Sigmoid colon (tissue), 6 donors: ENCODE measurements at regions not wholly inside any gene's neighbourhood (a gene's known extent, or its start where the extent isn't known, plus 50 kb on each side); places are given as distances from the start of the nearest gene placed in this dataset.

Source experiments
- DNase-seq: peaks from one replicate; pipeline ENCODE4 v3.0.0-alpha.2; 2019
- H3K27ac ChIP-seq, 4 donors: fragments of 200-600 bp; sonication (generic); one replicate each; pipeline ENCODE4 v1.5.1; 2016 to 2019; ENCODE audit warnings: mild to moderate bottlenecking in 1 of 4
- H3K27me3 ChIP-seq, 3 donors: fragments of 200-600 bp; sonication (generic); one replicate each; pipeline ENCODE4 v1.5.1; 2019; ENCODE audit warnings: mild to moderate bottlenecking in 1 of 3
- H3K36me3 ChIP-seq, 4 donors: fragments of 200-600 bp; sonication (generic); one replicate each; pipeline ENCODE4 v1.5.1; 2016 to 2019
- H3K4me1 ChIP-seq, 4 donors: fragments of 200-600 bp; sonication (generic); one replicate each; pipeline ENCODE4 v1.5.1; 2017 to 2019
- H3K4me3 ChIP-seq, 4 donors: fragments of 200-600 bp; sonication (generic); one replicate each; pipeline ENCODE4 v1.5.1; 2017 to 2019; ENCODE audit warnings: mild to moderate bottlenecking in 2 of 4, moderate library complexity in 1 of 4
- H3K9me3 ChIP-seq, 4 donors: fragments of 200-600 bp in 3 of 4; sonication (generic) in 3 of 4; one replicate each; pipeline versions ENCODE4 v1.5.1 to v1.6.1; 2013 to 2019
- EP300 ChIP-seq, 4 donors: sonication (generic); formaldehyde crosslinking; IDR thresholded peaks; one replicate each; pipeline ENCODE4 v1.6.1; 2017; ENCODE audit warnings: antibody characterized with exemption in 4 of 4
- POLR2A ChIP-seq, 2 donors: fragments of 450-650 bp; IDR thresholded peaks; one replicate each; pipeline ENCODE4 v1.6.1; 2016; ENCODE audit warnings: antibody characterized with exemption in 2 of 2, mild to moderate bottlenecking in 2 of 2, moderate library complexity in 2 of 2
- POLR2AphosphoS5 ChIP-seq, 4 donors: sonication (generic); formaldehyde crosslinking; IDR thresholded peaks; one replicate each; pipeline ENCODE4 v1.6.1; 2017; ENCODE audit warnings: antibody characterized with exemption in 4 of 4
- WGBS, 2 donors: extraction: QIAGEN DNeasy Blood & Tissue Kit; methylation state at CpG; one replicate each; pipeline ENCODE4 v1.1.7; 2013; 5-methylcytosine and 5-hydroxymethylcytosine counted together
- intact Hi-C: fragments of 100-400 bp; cut with DNase I; formaldehyde crosslinking; loops from one replicate; pipeline ENCODE4 v1.15.1; 2023
- TF ChIP-seq, protein P1 (sequence below), 4 experiments: fragments of 450-650 bp in 3 of 4; fragments of 200-600 bp in 1 of 4; IDR thresholded peaks; one replicate each; pipeline ENCODE4 v1.5.1; 2016 to 2019; ENCODE audit warnings: antibody characterized with exemption in 4 of 4, mild to moderate bottlenecking in 3 of 4, moderate library complexity in 2 of 4
- donor health status: healthy with polysubstance abuse.
- donor health status: healthy.

DNA sequence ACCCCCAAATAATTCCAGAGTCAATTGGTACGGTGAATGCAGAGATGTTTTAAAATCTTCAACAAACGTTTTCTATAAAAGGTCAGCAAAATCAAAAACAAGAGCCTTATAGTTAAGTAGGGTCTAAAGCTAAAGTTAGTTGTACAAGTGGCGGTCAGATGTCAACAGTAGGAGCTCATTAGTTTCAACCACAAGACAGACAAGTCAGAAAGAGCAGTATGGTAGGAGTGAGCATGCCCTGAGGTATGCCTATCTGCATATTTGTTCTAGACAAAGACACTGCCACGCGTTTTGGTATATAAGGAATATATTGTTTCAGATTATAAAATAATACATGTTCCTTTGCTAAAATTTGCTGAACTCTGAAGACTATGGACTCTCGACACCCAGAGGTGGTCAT is 431.5 kb upstream of the KIF2B start:
- H3K36me3 ChIP-seq = no peaks in the 10 kb centered on the region
- H3K27me3 ChIP-seq = no peaks in the 10 kb centered on the region
- 83 to 89% methylated on average over 6 of the region's 6 CpGs for WGBS, 2 donors
- TF ChIP-seq EP300 (IDR thresholded peaks at IDR 0.05) (no peak), POLR2A (IDR thresholded peaks at IDR 0.05) (no peak), POLR2AphosphoS5 (IDR thresholded peaks at IDR 0.05) (no peak)
- TF ChIP-seq, protein P1, sequence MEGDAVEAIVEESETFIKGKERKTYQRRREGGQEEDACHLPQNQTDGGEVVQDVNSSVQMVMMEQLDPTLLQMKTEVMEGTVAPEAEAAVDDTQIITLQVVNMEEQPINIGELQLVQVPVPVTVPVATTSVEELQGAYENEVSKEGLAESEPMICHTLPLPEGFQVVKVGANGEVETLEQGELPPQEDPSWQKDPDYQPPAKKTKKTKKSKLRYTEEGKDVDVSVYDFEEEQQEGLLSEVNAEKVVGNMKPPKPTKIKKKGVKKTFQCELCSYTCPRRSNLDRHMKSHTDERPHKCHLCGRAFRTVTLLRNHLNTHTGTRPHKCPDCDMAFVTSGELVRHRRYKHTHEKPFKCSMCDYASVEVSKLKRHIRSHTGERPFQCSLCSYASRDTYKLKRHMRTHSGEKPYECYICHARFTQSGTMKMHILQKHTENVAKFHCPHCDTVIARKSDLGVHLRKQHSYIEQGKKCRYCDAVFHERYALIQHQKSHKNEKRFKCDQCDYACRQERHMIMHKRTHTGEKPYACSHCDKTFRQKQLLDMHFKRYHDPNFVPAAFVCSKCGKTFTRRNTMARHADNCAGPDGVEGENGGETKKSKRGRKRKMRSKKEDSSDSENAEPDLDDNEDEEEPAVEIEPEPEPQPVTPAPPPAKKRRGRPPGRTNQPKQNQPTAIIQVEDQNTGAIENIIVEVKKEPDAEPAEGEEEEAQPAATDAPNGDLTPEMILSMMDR (IDR thresholded peaks at IDR 0.05) = no peak
- DNase-seq = no peak
- H3K27ac ChIP-seq = no peak overlapping the region
- intact Hi-C loops = no loop called here
- no peak overlapping the region for H3K4me3 ChIP-seq
- H3K4me1 ChIP-seq = peaks cover 0 to 16% (median 7%) of the 10 kb centered on the region in 4 donors
- H3K9me3 ChIP-seq = no peaks in the 10 kb centered on the region

DNA sequence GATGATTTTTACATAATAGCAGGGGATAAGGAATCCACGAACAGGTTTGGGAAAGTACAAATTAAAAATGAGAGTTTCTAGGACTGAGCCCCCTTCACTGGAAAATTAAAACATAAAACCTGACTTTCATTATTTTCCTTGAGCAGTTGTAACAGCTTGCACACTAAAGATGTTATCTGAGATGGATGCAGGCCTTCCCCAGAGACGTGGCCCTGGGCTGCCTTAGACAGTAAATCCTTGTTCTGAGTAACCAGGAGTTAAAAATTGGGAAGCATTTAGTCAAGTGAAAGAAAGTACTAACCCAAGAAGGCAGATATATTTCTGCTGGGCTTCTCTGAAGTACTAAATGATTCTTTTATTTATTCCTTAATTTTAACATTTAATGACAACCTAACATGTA is 432.2 kb upstream of the KIF2B start:
- Histone ChIP-seq H3K27ac (no peak overlapping the region), H3K27me3 (no peaks in the 10 kb centered on the region), H3K4me3 (no peak overlapping the region), H3K36me3 (no peaks in the 10 kb centered on the region), H3K9me3 (no peaks in the 10 kb centered on the region), H3K4me1 (peaks cover 0 to 16% (median 7%) of the 10 kb centered on the region in 4 donors)
- intact Hi-C loops = no loop called here
- no peak for DNase-seq
- TF ChIP-seq POLR2A (IDR thresholded peaks at IDR 0.05) (no peak), POLR2AphosphoS5 (IDR thresholded peaks at IDR 0.05) (no peak), EP300 (IDR thresholded peaks at IDR 0.05) (no peak)
- TF ChIP-seq, protein P1 (IDR thresholded peaks at IDR 0.05) = no peak
- WGBS, 2 donors = 38 to 46% methylated on average over 2 of the region's 2 CpGs

DNA sequence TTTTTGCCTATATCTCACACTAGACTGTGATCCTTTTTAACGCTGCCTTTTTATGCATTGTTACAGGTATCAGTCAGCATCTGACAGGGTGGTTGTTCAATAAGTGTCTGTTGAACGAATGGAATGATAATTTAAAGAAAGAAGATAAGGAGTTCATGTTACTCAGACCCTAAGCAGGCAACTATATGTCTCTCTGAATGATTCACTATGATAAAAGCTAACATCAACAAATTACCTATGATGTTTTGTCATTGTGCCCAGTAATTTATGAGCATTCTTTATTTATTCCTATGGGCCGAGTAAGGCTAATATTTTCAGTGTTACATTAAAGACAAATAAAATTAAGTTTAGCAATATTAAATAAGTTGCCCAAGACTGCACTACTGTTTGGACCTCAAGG is 435.0 kb upstream of the KIF2B start:
- no peaks in the 10 kb centered on the region for H3K4me1 ChIP-seq
- no peaks in the 10 kb centered on the region for H3K9me3 ChIP-seq
- no peak overlapping the region for H3K4me3 ChIP-seq
- H3K27me3 ChIP-seq = no peaks in the 10 kb centered on the region
- TF ChIP-seq, protein P1 (IDR thresholded peaks at IDR 0.05) = no peak
- TF ChIP-seq POLR2AphosphoS5 (IDR thresholded peaks at IDR 0.05) (no peak), POLR2A (IDR thresholded peaks at IDR 0.05) (no peak), EP300 (IDR thresholded peaks at IDR 0.05) (no peak)
- no peak overlapping the region for H3K27ac ChIP-seq
- no peak for DNase-seq
- intact Hi-C loops = no loop called here
- WGBS, 2 donors = 67 to 82% methylated on average over 3 of the region's 3 CpGs
- no peaks in the 10 kb centered on the region for H3K36me3 ChIP-seq

DNA sequence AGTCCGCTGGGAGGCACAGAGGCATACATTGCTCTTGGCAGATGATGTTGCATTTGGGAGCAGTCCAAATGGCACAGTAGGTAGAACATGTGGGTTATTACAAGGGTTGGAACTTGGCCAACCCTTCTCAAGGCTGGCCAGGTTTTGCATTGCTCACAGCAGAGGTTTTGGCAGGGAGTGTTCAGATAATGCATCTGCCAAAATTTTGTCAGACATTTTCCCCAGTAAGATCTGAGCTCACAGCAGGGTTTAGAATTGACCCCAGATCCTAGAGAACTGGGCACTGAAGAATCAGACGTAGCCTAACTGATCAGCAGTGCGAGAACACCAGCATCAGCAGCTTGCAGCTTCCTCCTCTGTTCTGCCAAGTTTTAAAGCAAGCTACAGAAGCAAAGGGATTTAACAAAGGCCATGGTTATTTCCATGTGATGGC is 468.8 kb upstream of the KIF2B start:
- Histone ChIP-seq H3K4me1 (peaks cover 0 to 14% (median 2%) of the 10 kb centered on the region in 4 donors), H3K27ac (peak overlapping the region in 1 of 4 donors; percentile 54), H3K36me3 (no peaks in the 10 kb centered on the region), H3K4me3 (no peak overlapping the region), H3K27me3 (no peaks in the 10 kb centered on the region), H3K9me3 (no peaks in the 10 kb centered on the region)
- intact Hi-C loops = no loop called here
- no peak for TF ChIP-seq EP300 (IDR thresholded peaks at IDR 0.05)
- peak in 1 of 4 donors; percentile 27 for TF ChIP-seq POLR2AphosphoS5 (IDR thresholded peaks at IDR 0.05)
- DNase-seq = peak; percentile 78
- 30 to 71% methylated on average over 3 of the region's 3 CpGs for WGBS, 2 donors

DNA sequence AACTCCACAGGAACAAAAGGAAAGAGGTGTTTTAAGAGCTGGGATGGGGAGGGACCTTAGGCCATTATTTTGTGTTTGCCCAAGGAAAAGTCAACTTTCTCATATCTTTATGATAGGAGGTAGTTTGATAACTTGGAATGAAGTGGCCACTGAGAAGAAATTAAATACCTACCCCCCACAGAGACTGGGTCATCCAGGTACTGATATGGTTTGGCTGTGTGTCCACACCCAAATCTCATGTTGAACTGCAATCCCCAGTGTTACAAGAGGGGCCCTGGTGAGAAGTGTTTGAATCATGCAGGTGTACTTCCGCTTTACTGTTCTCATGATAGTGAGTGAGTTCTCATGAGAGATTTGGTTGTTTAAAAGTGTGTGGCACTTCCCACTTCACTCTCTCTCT is 477.9 kb upstream of the KIF2B start:
- WGBS, 2 donors = 11 to 84% methylated on average over 1 of the region's 1 CpG
- Histone ChIP-seq H3K4me1 (no peaks in the 10 kb centered on the region), H3K9me3 (no peaks in the 10 kb centered on the region), H3K36me3 (no peaks in the 10 kb centered on the region), H3K27ac (no peak overlapping the region), H3K4me3 (no peak overlapping the region), H3K27me3 (no peaks in the 10 kb centered on the region)
- no peak for TF ChIP-seq EP300 (IDR thresholded peaks at IDR 0.05)
- TF ChIP-seq POLR2A (IDR thresholded peaks at IDR 0.05) = no peak
- TF ChIP-seq, protein P1 (IDR thresholded peaks at IDR 0.05) = no peak
- TF ChIP-seq POLR2AphosphoS5 (IDR thresholded peaks at IDR 0.05) = no peak
- intact Hi-C loops = no loop called here
- no peak for DNase-seq
